GM19238 (cell line): ENCODE measurements at regions not wholly inside any gene's neighbourhood (a gene's known extent, or its start where the extent isn't known, plus 50 kb on each side); places are given as distances from the start of the nearest gene placed in this dataset.
A peak's percentile ranks its signal among the peaks of the same experiment; 100 is the strongest.

Experiments used
- DNase-seq: peaks from one replicate; pipeline ENCODE4 v3.0.0; 2011; ENCODE audit warnings: low spot score; ENCODE audit not compliant: insufficient read length

DNA sequence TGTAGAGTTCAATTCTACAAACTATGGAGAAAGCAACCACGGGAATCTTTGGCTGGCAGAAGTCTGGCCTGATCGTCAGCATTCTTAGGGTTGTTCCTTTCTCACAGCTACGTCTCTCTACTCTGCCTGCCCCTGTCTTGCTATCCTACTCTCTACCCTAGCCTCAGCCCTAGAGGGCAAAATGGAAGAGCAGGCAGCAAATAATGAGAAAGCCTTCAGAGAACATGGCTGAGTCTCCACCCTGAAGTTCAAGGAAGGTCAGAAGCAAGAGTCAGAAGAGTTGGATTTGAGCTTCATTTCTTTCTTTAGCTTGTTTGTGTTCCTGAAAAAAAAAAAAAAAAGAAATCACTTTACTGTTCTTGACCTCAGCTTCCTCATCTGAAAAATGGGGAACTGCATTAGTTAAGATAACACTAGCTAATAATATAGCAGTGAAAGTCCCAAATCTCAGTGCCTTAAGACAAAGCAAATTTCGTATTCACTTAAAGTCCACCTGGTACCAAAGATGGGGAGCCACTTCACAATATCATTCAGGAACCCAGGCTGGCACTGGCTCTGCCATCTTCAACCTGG lies 50.2 kb upstream of the CCND2 start:
- DNase-seq, result no peak

DNA sequence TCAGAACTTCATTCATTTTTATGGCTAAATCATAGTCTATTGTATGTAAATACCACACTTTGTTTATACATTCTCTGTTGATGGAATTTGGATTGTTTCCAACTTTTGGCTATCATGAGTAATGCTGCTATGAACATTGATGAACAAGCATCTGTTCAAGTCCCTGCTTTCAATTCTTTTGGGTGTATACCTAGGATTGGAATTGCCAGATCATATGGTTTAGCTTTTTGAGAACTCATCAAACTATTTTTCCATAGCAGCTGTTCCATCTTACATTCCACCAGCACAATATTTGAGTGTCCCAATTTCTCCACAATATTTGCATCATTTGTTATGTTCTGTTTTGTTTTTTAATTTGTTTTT lies 52.3 kb upstream of the CCND2 start:
- DNase-seq, result no peak

DNA sequence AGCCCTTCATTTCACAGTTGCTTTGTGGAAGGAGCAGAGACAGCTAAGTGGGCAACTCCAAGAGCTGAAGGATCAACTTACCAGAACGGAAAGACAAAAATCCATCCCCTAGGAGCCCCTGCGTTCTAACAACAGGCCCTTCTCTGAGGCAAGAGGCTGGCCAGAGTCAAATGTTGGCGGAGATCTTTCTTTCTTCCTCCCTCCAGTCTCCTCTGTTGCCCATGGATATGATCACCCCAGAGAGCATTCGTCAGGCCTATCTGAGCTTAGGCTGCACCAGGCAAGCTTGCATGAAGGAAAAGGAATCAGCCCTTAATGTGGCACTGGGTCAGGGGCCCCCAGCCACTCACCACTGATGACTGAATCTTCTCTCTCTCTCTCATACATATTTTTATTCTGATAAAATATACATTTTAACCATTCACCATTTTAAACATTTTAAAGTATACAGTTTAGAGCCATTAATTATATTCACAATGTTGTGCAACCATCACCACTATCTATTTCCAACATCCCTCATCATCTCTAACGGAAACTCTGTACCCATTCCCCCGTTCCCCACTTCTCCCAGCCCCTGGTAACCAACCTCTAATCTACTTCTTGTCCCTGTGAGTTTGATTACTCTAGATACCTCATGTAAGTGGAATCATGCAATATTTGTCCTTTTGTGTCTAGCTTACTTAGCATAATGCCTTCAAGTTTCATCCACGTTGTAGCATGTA lies 52.9 kb upstream of the CCND2 start:
- DNase-seq, result no peak

DNA sequence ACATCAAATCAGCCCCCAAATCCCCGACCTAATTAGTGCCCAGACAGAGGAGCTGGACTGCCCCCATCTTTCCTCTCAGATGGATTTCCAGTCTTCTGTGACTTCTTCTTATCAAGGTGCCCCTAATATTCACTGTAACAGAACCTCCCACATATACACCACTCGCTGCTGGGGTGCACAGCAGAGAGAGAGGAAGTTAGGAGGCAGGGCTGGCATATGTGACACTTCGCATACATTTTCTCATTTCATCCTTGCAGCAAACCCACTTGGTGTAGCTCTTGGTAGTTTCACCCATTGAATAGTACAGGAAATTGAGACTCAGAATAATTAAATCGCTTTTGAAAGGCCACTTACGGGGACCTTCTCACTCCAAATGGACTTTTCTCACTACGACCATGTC lies 56.5 kb upstream of the CCND2 start:
- no peak for DNase-seq

DNA sequence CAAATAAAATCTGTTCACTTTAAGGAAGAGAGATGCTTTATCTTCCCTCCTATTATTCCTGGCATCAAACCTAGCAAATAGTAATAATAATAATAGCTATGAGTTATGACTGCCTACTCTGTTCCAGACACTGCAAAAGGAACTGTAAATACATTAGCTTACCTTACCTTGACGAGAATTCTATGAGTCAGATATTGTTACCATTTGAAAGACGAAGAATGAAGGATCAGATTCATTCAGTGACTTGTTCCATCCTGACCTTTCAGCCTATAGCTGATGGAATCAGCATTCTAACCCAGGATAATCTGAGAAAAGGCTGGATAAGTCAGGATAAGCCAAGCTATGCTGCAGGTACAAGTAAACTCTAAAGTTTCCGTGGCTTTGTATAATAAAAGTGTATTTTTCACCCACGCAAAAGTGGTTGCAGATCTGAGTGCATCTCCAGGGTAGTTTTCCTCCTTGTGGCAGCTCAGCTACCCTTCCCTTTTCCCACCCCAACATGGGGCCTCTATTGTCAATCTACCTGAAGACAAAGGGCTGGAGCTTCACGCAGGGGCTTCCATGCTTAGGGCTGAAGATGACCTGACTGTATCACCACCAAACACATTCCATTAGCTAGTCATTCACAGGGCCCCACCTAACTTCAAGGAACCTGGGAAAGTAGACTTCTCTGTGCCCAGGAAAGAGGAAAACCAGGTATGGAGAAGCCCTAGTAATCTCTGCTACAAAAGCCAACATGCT lies 57.2 kb upstream of the CCND2 start:
- DNase-seq, result no peak

DNA sequence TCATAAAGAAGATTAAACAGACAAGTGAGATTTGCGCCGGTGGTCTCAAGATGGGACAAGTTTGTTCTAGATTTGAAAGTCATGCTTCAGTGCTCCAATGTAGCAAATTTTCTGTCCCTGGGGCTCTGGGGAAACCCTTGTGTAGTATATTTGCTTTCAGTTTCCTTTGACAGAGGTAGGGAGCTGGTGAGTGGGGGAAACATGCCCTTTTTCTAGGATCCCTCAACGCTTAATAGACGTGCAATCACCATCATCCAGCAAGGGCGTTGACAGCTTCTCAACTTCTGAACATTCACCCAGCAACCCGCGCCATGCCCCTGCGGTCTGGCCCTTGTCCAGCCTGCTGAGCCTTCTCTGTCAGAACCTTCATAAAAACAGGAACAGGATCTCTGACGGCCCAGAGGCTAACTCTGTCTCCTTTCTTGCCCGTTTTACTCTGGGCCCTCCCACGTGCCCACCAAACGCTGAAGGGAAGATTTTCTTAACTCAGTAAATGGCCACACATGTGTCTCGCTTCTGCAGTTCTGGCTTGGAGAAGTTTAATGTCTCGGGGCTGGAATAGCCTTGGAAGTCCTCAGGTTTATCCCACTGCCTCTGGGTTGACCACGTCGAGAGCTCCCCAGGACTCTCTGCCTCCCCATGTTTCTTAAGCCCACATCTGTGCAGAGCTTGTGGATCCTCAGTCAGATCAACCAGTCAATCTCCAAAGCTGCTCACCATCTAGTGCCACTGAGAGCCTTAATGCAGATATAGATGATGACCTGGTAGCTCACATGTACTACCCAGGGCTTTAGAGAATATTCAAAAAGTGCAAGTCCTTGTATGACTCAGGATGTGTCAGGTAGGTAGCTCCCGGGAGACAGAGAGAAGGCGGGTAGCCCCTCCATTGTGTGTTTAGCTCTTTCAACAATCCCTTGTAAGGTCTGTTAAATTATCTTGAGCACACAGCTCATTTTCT lies 58.1 kb upstream of the CCND2 start:
- peak; percentile 63 for DNase-seq

DNA sequence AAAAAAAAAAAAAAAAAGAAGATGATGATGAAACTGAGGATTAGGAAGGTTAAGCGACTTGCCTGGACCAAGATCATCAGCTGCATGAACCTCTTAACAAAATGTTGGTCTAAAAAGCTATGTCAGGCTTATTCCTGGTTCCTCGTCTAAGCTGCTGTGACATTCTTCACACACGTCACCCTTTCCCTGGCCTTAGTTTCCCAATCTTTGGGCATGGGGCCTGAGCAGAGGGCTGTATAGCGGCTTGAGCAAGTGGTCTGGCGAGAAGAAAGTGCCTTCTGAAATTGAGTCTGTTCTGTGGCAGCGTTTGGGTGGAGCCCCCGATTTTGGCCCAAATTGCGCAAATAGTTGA lies 58.7 kb upstream of the CCND2 start:
- DNase-seq, result no peak

DNA sequence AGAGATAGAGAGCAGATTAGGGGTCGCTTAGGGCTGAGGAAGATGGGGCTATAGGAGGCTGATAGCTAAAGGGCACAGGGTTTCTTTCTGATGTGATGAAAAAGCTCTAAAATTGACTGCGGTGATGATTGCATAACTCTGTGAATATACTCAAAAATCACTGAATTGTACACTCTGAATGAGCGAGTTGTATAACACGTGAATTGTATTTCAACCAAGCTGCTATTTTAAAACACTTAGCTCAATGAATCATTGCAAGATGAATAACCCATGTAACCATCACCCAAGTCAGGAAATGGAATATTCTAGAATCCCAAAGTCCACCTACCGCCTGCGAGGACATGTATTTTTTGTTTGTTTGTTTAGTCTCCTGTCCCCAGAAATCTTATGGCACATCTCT lies 60.1 kb upstream of the CCND2 start:
- DNase-seq, result no peak

DNA sequence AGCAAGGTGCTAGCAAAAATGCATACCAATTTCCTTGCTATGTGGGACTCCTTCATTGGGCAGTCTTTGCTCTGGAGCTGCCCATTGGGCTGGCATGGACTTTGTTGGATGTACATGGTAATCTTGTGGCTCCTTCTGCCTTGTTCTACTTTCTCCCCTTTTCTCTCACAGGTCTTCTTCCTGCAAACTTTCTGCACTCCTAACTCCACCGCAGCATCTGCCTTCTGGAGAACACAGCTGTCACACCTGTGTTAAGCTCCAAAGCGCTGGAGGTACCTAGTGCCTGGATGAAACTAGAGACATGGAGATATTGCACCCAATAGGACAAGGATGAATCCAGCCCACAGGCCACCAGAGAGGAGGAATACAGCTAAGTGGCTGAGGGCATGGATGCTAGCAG lies 60.7 kb upstream of the CCND2 start:
- no peak for DNase-seq

DNA sequence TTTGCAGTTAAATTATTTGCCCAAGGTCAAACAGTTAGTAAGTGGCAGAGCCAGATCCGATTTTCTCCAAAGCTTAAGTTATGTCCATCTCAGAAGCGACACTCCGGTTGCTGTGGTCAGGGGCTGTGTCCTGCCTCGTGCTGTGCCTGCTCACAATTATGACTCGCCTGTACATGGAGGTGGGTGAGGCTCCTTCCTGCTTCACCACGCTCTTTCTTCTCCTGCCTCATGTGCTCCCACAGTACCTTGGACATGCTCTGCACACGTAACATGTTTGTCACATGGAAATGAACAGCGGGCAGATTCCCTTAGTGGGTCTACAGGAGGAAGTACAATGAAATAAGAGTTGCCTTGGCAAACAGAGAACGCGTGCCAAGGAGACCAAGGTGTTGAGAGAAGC lies 62.2 kb upstream of the CCND2 start:
- DNase-seq, result no peak

DNA sequence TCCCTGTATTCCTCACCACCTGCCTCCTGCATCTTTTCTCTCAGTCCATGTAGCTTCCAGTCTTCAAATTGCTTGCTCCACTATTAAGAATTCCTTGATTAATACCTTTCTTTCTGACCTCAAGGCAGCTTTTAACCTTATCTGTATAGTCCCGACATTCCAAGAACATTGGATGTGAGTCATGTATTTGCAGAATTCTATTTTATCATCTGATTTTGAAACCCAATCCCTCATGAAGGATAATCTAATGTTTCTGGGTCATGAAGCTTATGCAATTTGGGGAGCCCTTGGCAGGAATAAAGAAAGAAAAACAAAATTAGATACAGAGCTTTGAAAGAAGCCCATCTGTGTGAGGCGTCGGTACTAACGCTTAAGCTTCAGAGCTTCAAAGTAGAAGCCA lies 63.4 kb upstream of the CCND2 start:
- DNase-seq, result no peak

DNA sequence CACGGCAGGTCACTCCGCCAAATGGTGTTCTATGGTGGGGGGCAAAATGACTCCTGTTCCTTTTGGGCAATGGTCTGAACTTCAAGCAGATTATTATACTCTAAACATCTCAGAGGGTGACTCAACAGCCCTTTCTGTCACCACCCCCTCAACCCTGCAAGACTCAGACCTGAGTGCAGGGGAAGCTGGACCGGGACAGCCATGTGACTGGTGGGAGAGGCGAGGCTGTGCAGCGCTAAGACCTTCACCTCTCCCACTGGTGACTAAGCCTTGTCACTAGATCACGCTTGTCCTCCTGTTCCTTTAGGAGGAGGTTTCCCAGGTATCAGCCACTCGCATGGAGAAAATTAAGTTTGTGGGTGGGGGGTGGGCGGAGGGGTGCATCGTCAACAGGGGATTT lies 67.1 kb upstream of the CCND2 start:
- no peak for DNase-seq

DNA sequence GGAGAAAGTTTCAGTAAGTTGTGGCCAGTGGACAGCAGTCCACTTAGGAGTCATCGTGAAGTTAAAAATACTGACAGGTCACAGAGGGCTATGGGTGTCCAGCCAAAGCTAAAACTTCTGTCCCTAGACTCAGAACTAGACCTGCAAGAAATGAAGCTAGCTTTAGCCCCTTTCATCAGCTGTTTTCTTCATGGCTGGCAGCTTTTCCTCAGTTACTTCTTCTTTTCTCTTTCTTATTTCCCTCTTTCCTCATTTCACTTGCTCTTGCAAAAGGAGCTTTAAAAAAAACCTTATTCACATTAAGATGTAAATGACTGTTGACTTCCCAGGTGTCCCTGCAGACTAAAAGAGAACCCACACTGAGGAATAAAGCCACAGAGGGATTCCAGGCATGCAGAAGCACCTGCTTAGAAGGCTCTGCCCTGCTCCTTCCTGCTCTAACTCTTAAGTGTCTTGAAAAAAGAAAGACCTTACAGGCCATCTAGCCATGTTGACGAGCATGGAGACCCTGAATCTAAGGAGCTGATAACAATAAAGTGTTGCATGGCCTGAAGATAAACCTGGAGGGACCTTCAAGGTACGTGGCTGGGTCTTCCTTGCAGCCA lies 69.7 kb upstream of the CCND2 start:
- DNase-seq, result no peak

DNA sequence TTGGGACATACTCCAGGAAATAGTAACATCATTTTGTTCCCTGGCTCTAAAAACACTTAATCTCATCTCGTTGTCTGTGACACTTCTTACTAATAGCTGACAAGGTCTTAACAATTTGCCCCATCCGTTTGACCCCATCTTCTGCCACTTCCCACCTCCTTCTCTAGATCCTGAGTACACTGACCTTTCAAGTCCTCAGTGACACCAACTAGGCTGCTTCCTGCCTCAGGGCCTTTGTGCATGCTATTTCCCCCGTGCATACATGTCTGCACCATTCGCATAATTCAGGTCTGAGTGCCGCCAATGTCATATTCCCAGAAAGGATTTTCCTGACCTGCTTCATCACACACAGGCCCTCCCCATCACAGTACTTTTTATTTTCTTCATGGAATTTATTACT lies 70.6 kb upstream of the CCND2 start:
- no peak for DNase-seq

DNA sequence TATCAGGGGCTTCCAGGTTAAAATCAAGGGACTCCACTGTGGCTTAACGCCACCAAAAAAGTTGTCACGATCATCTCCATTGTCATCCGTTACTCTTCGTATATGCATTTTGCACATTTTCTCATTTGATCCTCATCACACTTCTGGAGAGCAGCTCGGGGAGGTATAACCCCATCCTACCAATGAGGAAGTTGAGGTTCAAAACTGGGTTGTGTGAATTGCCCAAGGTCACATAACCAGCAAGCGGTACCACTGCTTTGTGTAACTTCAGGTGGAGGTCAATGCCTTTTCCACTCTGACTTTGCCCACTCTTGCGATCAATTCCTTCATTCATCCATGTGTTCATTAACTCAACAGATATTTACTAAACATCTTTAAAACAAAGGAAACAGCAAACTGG lies 71.1 kb upstream of the CCND2 start:
- DNase-seq, result no peak

DNA sequence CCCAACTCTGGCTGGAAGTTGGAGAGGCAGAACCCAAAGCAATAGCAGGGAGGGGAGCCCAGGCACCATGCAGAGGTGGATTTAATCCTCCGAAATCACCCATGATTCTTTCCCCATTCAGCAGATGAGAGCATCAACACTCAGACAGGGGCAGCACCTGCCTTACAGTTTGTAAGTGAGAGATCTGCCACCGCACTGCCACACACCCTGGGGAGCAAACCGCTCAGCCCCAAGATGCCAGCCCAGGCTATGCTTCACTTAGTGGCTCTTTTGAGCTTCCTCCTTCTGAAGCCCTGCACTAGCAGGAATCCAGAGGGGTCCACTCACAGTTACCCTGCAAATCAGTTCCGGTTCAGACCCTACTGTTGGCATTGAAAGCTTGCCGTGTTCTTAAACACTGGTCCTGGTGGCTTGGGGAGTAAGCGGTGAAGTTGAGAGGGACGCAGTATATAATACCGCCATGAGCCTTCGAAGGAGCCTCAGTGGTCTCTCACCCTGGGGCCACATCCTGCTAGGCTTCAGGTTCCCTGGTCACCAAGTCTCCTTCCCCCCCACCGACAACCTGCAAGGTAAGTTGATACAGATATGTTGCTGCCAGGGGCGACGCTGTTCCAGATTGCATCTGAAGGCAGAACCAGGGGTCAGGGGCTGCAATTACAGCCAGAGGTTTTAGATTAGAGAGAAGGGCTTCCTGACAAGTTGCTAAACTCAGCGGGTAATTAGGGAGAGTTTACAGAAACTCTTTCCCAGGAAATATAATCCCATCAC lies 72.0 kb upstream of the CCND2 start:
- no peak for DNase-seq

DNA sequence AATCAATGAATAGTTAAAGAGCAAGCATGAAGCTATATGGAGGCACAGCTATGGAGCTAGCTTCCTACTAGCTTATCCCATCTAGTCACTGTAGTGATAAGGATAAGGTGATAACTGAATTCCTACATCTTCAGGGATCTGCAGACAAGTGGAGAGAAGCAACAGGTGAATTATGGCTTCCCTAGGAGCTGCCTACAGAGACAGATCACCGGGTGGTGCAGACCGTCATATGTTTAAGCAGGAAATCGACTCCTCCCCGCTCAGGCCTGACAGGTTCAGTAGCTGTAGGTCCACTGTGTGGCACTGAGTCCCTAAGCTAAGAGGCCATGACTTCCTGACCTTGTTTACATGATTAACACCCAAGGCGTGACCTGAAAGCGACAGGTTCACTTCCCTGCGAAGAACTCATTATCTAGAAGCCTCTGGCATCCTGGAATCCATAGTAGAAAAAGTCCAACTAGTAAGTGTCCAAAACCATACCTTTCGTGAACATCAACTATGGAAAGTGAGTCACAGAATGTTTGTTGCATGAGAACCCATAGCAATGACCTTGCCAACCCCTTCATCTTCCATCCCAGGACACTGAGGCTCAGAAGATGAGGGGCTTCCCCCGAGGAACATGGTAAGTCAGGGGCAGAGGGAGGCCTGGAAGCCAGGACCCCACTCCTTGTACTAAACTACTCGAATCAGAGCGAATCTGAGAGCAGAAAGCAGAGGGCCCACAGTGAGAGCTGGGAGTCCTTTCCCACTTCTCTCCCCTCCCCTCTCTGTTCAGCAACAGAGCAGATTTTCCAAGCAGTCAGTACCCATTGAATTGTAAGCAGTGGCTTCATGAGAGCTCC lies 75.4 kb upstream of the CCND2 start:
- DNase-seq, result no peak

DNA sequence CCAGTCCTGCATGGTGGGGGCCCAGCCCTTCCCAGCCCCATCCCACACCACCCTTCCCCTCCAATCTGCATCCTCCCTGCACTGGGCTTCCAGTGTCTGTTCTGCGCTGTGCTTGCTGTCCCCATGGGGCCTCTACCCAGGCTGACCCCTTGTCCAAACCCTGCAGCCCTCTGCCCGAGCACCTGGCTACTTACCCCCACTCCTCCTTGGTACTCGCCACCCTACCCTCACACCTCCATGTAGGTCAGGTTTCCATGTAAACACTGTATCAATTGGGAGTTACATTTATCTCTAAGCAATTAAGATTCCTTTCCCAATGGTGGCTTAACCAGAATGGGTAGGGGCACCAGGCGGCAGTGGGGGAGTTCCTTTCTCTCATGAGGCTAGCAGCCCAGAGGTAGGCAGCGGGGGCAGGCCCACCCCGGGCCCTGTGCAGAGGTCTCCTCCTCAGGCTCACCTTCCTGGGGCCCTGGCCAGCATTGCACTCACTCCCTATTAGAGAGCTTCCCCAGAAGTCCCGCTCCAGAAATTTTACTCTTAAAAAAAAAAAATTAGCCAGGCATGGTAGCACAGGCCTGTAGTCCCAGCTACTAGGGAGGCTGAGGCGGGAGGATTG lies 76.6 kb upstream of the CCND2 start:
- no peak for DNase-seq

DNA sequence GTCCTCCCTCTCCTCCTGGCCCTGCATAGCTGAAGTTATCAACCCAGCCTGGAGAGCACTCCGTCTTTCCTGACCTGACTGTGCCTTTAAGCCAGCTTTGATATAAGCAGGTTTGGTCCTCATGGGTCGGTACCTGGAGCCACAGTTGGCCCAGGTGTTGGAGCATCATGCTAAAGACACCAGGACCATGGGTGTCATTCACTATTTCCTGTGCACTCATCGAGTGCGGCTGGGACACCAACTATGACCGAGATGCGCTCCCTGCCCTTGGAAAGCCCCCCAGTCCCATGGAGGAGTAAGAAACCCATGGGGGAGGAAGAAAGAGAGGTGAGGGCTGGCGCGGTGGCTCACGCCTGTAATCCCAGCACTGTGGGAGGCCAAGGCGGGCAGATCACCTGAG lies 78.9 kb upstream of the CCND2 start:
- no peak for DNase-seq
